NOMO-1 treated with dmso at 0.1 percent for 144 hours (cell line): ENCODE measurements at regions not wholly inside any gene's neighbourhood (a gene's known extent, or its start where the extent isn't known, plus 50 kb on each side); places are given as distances from the start of the nearest gene placed in this dataset.
A peak's percentile ranks its signal among the peaks of the same experiment; 100 is the strongest.

Source experiments
- DNase-seq: peaks from one replicate; lab custom pipeline; 2025; ENCODE audit not compliant: unreplicated experiment; lab: John Stamatoyannopoulos, UW

DNA sequence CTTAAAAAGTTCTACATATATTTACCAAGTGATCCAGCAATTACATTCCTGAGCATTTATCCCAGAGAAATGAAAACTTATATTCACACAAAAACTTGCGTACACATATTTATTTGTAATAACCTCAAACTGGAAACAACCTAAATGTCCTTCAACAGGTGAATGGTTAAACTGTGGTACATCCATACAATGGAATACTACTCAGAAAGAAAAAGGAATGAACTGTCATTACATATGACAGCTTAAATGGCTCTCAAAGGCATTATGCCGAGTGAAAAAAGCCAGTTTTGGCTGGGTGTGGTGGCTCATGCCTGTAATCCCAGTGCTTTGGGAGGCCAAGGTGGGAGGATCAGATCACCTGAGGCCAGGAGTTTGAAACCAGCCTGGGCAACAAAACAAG is 79.1 kb upstream of the DYNC1I2 start:
- DNase-seq, result no peak

DNA sequence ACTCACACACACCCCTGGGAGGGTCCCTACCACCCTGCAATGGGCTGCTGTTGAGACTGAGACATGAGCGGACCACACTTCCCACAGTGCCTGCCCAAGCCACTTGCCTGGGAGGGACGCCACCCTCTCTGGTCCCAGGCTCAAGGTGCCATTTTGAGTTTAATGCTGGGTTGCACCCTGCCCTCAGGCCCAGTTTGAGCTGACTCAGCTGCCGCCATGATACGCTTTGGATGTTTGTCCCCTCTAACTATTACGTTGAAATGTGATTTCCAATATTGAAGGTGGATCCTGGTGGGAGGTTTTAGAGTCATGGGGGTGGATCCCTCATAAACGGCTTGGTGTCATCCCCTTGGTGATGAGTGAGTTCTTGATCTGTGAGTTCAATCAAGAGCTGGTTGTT is 76.4 kb upstream of the DYNC1I2 start:
- DNase-seq, result no peak

DNA sequence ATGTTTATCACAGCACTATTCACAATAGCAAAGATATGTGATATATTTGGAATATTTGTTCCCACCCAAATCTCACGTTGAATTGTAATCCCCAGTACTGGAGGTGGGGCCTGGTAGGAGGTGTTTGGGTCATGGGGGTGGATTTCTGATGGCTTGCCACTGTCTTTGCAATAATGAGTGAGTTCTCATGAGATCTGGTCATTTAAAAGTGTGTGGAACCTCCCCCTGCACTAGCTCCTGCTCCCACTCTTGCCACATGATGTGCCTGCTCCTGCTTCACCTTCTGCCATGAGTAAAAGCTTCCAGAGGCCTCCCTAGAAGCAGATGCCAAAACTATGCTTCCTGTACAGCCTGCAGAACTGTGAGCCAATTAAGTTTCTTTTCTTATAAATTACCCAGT is 72.2 kb upstream of the DYNC1I2 start:
- no peak for DNase-seq

DNA sequence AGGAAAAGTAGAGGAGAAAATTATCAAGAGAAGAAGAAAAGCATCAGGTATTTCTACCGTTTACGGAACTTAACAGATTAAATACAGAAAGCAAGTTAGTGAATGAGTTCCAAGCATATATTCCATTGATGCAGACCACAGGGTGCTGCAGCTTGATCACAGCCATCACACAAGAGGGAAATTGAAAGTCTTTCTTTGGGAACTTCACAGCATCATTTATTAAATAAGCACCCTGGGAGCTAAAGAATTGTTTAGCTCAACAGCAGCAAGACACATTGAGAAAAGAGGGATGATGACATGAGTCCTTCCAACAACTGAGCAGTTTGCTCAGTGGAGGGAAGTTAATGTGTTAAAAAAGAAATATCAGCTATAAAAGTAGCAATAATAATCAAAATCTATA is 69.3 kb upstream of the DYNC1I2 start:
- DNase-seq, result no peak

DNA sequence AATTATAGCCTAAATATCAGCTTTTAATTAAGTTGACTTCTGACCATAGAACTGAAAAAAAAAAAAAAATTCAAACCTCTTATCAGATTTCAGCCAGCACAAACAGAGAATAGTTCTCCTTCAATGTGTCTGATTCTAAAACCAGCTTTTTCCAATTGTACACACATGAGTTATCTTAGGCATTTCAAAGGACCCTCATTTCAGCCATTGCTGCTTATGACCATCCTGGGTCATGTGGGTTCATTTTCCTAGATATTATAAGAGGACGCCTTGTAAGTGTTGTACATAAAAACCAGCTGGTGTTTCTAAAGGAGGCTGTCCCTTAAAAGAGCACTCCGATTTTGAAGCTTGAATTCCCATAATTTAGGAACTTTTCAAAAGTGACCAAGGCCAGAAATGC is 62.3 kb upstream of the DYNC1I2 start:
- no peak for DNase-seq

DNA sequence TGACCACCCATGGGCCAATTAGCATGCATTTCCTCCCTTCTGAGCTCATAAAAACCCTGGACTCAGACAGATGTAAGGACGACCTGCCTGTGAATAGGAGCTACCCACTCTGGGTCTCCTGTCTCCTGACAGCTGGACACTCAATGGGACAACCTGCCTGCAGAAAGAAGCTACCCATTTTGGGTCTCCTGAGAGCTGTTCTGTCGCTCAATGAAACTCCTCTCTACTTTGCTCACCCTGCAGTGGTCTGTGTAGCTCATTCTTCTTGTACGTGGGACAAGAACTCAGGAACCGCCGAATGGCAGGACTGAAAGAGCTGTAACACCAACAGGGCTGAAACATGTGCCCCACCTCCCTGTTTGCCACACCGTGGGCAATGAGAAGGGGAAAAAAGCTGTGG is 60.3 kb upstream of the DYNC1I2 start:
- no peak for DNase-seq

DNA sequence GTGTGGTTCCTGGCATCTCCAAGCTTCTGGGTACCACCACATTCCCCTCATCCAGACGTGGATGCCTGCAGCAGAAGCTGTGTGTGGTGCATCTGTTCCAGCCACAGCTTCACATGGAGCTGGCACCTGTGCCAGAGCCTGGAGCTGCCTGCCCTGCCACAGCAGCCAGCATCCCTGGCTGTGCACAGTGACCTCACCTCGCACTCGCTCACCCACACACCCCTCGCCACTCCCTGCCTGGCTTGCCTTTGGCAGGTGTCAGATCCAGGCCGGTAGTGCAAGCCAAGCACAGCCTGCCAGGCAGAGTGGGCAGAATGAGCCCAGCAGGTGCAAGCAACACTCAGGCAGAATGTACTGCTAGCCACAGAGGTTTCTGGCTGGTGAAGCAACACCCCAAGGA is 59.9 kb upstream of the DYNC1I2 start:
- no peak for DNase-seq

DNA sequence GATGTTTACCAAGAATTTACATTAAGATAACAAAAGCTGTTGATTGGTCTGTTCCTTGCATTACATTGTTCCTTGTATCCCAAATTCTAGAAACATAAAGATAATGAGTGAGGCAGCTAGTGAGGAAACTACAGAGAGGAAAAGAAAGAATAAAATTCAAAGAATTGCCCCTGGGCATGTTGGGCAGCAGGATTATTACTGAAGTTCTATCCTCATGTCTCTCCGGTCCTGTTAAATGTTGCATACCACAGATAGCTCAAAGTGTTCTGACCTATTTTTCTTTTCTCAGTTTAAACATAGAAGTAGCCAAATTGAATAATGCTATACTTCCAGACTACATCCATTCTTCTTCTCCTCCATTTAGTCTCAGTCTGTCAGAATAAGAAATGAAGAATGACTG is 58.2 kb upstream of the DYNC1I2 start:
- DNase-seq, result no peak

DNA sequence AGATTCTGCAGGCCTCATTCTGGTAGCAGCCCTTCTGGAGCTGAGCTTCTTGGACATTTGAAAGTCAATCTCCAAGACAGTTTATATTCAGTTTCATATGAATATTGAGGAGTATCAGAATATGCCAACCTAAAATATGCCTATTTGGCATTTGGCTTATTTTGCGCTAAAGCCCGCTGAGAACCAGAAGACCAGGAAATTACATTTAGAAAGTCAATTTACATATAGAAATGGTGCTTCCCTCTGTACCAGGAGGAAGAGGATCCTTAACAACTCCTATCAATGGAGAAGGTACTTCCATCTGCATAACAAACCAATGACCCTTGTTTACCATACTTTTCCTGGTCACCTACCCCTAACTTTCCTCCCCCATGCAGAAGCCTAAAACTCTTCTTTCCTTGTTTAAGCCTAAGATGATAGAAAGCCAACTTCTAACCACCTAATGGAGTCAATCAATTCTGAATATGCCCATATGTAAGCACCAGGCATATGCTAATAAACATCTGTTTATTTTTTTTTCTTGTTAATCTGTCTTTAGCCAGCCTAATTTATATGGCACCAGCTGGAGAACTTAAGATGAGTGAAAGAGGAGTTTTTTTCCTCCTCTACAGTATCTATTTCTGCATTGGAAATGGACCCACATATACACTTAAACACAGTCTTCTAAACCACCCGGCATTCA is 57.0 kb upstream of the DYNC1I2 start:
- DNase-seq, result no peak

DNA sequence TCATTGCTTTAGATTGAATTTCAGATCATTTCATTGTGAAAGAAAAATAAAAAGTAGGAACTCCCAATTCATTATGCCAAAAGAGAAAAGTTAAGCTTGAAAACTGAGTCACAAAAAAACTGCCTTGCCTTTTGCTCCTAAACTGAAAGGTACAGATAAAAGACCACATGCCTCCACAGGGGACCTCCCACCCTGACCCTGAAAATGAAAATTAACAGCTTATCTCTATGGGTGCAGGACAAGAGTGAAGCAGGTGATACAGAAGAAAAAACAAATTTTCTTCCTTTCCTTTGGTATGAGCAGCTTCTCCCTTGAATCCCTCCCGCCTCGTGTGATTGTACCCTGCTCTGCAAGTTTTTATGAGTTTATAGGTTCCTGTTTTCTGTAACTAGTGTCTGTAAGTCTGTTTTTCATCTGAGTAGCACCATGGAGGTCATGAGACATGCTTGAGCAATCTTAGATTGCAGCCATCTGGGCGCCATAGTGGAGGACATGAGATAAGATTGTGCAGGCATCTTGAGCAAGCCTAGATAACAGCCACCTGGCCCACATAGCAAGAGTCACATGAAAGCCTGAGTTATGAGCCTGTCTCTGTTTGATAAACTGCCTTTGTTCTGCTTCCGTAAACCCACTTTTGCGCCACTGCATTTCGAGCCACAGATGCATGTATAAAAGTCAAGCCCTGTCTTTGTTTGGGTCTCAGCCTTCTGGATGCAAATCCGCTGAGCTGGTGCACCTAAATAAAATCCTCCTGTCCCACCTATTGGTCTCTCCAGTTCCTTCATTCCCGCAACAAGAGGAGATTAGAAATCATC is 56.2 kb upstream of the DYNC1I2 start:
- peak; percentile 38 for DNase-seq
